ENCODE measurements at regions not wholly inside any gene's neighbourhood (a gene's known extent, or its start where the extent isn't known, plus 50 kb on each side); places are given as distances from the start of the nearest gene placed in this dataset.

DNA sequence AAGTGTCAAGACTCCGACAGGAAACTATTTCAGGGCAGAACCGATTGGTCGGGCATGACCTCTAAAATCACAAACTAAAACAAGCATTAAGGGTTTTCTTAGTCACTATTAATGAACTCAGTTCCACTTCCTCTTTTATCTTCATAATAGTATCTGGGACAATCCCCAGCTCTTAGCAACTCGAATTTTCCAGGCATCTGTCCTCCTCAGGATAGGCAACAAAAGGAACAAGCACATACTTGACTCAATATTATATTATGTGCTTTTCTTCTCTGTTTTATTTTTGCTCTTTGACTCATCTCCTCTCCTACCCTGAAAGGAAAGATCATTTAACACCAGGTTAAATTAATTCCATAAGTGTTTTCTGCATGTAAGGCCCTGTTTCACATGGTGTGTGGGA, 638.3 kb upstream of the TBX3 start:
- H3K4me3 ChIP-seq (ENCODE audit: low read depth, poor library complexity, severe bottlenecking), result no peak overlapping the region
- DNase-seq (ENCODE audit: low spot score in 2 of 2), result no peak
- intact Hi-C loops (cut with DNase I; ENCODE audit: low total_unique reads), result no loop called here
- TF ChIP-seq POLR2A (IDR thresholded peaks at IDR 0.05), result no peak
- TF ChIP-seq, protein P1, sequence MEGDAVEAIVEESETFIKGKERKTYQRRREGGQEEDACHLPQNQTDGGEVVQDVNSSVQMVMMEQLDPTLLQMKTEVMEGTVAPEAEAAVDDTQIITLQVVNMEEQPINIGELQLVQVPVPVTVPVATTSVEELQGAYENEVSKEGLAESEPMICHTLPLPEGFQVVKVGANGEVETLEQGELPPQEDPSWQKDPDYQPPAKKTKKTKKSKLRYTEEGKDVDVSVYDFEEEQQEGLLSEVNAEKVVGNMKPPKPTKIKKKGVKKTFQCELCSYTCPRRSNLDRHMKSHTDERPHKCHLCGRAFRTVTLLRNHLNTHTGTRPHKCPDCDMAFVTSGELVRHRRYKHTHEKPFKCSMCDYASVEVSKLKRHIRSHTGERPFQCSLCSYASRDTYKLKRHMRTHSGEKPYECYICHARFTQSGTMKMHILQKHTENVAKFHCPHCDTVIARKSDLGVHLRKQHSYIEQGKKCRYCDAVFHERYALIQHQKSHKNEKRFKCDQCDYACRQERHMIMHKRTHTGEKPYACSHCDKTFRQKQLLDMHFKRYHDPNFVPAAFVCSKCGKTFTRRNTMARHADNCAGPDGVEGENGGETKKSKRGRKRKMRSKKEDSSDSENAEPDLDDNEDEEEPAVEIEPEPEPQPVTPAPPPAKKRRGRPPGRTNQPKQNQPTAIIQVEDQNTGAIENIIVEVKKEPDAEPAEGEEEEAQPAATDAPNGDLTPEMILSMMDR (IDR thresholded peaks at IDR 0.05), result no peak
- 29 to 35% methylated on average over 4 of the region's 4 CpGs for WGBS, 2 donors

GRCh38 chr12:115320967-115321366, 637.0 kb upstream of the TBX3 start:
- WGBS, 2 donors, result 67 to 75% methylated on average over 8 of the region's 8 CpGs
- H3K4me3 ChIP-seq (ENCODE audit: low read depth, poor library complexity, severe bottlenecking), result no peak overlapping the region
- intact Hi-C loops (cut with DNase I; ENCODE audit: low total_unique reads), result no loop called here
- no peak for TF ChIP-seq POLR2A (IDR thresholded peaks at IDR 0.05)
- TF ChIP-seq, protein P1 (IDR thresholded peaks at IDR 0.05), result no peak
- no peak for DNase-seq (ENCODE audit: low spot score in 2 of 2)

DNA sequence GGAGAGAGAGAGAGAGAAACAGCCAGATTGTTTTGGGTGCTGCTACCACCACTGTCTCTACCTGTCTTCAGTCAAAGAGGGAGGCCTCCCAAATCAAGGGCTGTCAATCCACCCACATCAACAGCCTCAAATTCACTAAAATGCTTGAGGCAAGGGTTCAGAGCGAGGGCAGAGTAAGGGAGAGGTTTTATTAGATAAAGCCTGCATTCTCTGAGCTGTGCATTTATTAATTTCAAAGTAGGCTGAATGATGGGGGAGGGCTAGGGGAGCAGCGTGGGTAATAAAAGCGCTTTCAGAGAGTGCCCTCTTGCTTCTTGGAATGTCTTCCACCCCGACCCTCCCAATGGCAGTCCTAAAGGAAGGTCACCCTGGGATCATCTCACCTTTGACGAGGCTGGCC, 636.5 kb upstream of the TBX3 start:
- no peak for TF ChIP-seq POLR2A (IDR thresholded peaks at IDR 0.05)
- TF ChIP-seq, protein P1 (IDR thresholded peaks at IDR 0.05), result no peak
- 59 to 60% methylated on average over 5 of the region's 5 CpGs for WGBS, 2 donors
- intact Hi-C loops (cut with DNase I; ENCODE audit: low total_unique reads), result no loop called here
- no peak for DNase-seq (ENCODE audit: low spot score in 2 of 2)
- no peak overlapping the region for H3K4me3 ChIP-seq (ENCODE audit: low read depth, poor library complexity, severe bottlenecking)

GRCh38 chr12:115319446-115320040, 635.6 kb upstream of the TBX3 start:
- no peak overlapping the region for H3K4me3 ChIP-seq (ENCODE audit: low read depth, poor library complexity, severe bottlenecking)
- intact Hi-C loops (cut with DNase I; ENCODE audit: low total_unique reads), result no loop called here
- WGBS, 2 donors, result 85 to 93% methylated on average over 8 of the region's 8 CpGs
- TF ChIP-seq, protein P1 (IDR thresholded peaks at IDR 0.05), result no peak
- no peak for TF ChIP-seq POLR2A (IDR thresholded peaks at IDR 0.05)
- DNase-seq (ENCODE audit: low spot score in 2 of 2), result no peak

GRCh38 chr12:115313929-115314328, 630.0 kb upstream of the TBX3 start:
- TF ChIP-seq, protein P1 (IDR thresholded peaks at IDR 0.05), result no peak
- TF ChIP-seq POLR2A (IDR thresholded peaks at IDR 0.05), result no peak
- intact Hi-C loops (cut with DNase I; ENCODE audit: low total_unique reads), result no loop called here
- DNase-seq (ENCODE audit: low spot score in 2 of 2), result no peak
- 49 to 57% methylated on average over 2 of the region's 2 CpGs for WGBS, 2 donors
- no peak overlapping the region for H3K4me3 ChIP-seq (ENCODE audit: low read depth, poor library complexity, severe bottlenecking)

DNA sequence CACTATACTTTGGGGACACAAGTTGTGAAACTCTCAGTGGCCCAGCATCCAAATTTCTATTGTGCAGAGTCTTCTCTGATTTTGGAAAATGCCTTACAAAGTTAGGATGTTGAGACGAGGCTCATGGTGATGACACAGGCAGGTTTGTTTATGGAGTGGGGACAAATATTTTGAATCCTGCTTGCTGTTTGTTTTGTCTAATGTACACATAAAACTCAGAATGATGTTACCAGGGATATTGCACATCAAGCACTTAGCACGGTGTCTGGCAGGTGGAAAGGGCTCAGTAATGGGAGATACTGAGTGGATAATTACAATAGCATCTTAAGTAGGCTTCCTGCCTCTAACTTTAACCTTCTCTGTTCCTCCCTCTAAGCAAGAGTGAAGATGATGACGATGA, 628.9 kb upstream of the TBX3 start:
- no peak overlapping the region for H3K4me3 ChIP-seq (ENCODE audit: low read depth, poor library complexity, severe bottlenecking)
- intact Hi-C loops (cut with DNase I; ENCODE audit: low total_unique reads), result no loop called here
- no peak for DNase-seq (ENCODE audit: low spot score in 2 of 2)
- WGBS, 2 donors, result 91 to 93% methylated on average over 3 of the region's 3 CpGs
- TF ChIP-seq POLR2A (IDR thresholded peaks at IDR 0.05), result no peak

Data from lower leg skin (tissue), 4 donors.